GM21447 (cell line): ENCODE measurements at regions not wholly inside any gene's neighbourhood (a gene's known extent, or its start where the extent isn't known, plus 50 kb on each side); places are given as distances from the start of the nearest gene placed in this dataset.
"Not testable (repeated sequence)": the region's sequence is repeated elsewhere in the genome, so short reads cannot be mapped to it uniquely, and the experiment has no call there.

Experiments used
- ATAC-seq: cut with Tn5 transposase; IDR thresholded peaks from one replicate; pipeline ENCODE4 v1.9.1; 2021; ENCODE audit not compliant: unreplicated experiment

DNA sequence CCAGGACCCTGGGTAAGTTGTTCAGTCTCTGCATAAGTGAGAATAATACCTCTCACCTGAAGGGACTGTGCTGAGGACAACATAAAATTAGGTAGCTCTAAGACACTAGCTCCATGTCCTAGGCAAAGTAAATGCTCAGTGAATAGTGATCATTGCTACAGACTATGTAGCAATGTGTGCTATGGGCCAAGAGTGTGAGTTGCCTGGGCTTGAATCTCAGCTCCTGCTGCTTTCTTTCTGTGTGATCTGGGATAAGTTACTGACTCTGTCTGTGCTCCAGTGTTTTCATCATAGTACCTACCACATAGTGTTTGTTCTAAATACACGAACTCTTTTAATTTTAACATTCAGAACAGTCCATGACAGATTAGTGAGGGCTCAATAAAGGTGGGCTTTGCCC lies 81.1 kb upstream of the MFGE8 start:
- no peak for ATAC-seq

DNA sequence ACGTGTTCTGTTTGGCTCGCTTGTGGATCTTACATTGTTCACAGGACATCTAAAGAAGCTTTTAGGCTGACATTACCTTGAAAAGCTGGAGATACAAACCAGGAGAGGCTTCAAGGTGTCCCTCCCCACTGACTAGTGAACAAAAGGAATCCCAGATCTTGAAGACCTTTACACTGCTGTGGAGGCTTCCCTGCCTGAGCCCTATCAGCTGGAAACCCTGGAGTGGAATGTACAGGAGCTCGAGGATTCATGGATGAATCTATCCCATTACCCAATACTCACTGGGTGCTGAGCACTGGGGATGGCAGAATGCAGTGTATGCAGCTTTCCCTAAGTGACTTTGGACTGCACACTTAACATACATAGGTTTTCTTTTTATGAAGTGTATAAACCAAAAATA lies 82.3 kb upstream of the MFGE8 start:
- ATAC-seq = no peak

DNA sequence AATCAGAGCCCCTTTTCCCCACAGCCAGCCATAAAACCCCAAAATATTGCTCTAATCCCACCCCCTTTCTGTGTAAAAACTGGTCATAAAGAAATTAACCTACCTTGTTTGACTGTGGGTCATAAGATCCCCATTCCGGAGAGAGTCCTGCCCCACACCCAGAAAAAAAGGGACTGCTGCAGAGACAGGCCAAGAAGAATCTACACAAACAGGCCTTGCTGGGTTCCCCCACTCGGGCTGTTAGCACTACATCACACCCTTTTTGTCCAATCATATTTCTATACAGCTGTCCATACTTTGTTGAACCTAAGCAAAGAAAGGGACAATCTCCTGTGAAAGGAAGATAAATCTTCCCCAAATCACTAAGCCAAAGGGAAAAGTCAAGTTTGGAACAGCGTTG lies 84.4 kb upstream of the MFGE8 start:
- ATAC-seq = no peak

DNA sequence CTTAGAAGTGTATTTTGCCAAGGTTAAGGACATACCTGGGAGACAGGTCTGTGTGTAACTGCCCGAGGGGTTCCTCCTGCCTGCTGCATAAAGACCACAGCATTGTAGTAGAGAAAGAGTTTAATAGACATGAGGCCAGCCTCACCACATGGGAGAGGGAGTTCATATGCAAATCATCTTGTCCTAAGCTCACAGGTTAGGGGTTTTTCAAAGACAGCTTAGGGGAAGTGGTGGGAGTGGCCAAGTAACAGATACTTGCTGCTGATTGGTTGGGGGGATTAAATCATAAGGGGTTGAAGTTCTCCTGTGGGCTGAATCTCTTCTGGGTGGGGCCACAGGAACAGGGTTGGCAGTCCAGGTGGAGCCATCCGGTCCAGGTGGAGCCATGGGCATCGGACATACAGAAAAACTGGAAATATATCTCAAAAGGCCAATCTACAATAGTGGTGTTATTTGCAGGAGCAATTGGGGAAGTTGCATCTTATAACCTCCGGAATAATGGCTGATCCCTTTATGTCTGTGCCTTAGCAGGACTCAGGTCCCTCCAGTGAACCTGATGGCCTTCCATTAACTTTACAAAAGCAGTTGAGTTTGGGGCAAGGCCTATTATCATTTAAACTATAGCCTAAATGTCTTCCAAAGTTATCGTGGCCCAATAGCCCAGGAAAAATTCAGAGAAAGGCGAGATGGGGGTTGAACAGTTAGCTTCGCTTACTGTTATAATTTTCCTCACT lies 86.0 kb upstream of the MFGE8 start:
- no peak for ATAC-seq

DNA sequence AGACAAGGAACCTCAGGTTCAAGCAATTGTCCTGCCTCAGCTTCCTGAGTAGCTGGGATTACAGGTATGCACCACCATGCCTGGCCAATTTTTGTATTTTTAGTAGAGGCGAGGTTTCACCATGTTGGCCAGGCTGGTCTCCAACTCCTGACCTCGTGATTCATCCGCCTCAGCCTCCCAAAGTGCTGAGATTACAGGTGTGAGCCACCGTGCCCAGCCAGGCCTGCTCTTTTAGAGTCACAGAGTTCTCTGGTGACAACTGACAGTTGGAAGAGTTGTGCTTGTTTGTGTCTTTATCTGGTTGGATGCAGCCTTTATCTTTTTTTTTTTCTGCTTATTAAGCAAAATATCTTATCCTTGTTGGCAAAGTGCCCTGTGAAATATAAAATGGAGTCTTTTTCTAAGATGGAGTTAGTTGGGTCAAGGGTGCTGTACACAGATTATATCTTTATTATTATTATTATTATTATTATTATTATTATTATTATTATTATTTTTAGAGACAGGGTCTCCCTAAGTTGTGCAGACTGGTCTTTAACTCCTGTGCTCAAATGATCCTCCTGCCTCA lies 86.5 kb upstream of the ABHD2 start:
- not testable (repeated sequence) for ATAC-seq

DNA sequence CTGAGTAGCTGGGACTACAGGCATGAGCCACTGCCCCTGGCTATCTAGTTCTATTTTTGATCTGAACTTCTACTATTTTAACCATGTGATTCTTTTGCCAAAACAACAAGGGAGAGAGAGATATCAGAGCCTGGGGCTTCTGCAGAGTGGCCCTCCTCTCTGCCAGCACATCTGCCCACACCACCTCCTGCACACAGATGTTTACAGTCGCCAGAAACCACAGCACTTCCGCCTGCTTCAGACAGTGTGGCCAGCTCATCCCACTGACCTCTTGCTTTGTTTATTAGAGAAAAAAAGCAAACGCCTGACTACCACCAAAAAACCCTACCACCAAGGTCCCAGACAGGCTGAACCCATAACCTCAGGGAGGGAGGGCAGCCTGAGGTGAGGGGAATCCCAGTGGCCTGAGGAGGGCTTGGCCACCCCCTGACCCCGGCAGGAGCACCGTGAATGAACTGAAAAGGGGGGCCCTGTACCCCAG lies 85.9 kb upstream of the ABHD2 start:
- peak; percentile 88 for ATAC-seq

DNA sequence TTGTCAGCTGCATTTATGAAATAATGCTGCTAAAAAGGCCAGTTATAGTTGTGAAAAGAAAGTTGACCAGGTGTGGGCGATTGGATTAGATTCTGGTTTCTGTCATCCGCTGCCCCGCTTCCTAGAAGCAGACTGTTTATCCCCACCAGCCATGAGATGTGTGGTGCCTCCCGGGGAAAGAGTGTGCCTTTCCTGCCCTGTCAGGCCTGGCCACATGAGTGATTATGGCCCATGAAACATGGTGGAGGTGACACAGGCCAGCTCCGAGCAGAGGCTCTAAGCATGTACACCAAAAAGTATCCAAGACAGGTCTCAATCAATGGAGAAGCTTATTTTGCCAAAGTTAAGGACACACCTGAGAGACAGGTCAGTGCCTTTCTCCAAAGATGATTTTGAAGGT lies 85.4 kb upstream of the ABHD2 start:
- ATAC-seq = no peak

DNA sequence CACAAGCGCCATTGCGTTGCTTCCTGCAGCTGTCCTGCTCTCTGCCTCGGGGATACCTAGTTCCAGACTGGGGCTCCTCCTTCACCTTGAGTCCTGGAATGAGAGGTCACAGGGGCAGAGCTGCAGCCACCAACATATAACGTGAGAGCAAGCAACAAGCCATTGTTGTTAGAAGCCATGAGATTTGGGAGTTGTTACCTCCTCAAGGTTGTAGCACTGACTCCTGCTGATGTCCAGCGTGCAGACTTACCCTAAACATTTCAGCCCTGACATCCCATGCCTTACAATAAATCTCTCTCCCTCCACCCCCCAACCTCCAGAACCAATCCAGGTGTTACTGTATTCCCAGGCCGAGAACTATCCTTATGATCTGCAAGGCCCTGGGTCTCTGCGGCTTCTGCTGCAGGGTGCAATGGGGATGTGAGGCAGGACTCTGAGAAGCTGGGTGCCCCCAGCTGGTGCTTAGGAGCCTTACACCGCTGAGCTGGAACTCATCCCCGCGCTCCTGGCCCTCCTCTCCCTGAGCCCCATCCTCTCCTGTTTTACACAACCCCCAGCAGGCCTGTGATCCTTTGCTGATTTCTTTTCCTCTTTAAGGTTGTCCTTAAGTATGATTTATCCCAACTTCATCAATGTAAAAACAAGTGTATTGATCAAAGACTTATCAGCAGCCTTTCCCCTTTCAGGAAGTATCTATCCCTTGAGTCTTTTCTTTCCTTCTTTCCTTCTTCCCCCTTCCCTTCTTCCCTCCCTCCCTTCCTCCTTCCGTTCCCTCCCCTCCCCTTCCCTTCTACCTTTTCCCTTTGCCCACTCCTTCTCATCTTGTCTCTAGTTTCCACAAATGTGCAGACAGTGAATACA lies 84.2 kb upstream of the ABHD2 start:
- no peak for ATAC-seq

DNA sequence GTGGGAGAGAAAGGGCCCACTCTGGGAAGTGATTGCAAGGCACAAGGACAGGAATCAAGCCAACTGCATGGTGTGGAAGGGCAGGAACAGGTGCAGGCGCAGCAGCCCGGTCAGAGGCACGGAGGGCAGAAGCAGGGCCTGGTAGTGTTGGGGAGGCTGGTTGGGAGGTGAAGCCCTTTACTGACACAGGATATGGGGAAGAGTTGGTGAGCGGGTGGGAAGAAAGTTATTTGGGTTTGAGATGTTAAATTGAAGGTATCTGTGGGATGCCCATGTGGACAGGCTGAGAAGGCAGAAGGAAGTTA lies 83.6 kb upstream of the ABHD2 start:
- no peak for ATAC-seq

DNA sequence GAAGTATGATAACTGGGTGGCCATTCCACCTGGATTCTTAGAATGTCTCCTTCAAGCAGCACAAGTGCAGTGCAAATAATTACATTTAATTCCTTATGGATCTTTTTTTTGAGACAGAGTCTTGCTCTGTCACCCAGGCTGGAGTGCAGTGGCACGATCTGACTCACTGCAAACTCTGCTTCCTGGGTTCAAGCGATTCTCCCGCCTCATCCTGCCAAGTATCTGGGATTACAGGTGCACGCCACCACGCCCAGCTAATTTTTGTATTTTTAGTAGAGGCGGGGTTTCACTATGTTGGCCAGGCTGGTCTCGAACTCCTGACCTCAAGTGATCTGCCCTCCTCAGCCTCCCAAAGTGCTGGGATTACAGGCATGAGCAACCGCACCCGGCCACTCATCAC lies 80.7 kb upstream of the ABHD2 start:
- ATAC-seq = not testable (repeated sequence)

DNA sequence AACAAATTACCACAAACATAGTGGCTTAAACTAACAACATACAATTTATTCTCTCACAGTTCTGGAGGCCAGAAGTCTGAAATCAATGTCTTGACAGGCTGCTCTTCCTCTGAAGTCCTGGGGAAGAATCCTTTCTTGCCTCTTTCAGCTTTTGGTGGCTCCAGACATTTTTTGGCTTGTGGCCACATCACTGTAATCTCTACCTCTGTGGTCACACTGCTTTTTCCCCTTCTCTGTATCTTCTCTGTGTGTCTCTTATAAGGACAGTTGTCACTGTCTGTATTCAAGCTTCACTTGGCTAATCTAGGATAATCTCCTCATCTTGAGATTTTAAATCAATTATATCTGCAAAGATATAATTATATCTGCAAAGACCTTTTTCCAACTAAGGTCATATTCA lies 80.3 kb upstream of the ABHD2 start:
- no peak for ATAC-seq

DNA sequence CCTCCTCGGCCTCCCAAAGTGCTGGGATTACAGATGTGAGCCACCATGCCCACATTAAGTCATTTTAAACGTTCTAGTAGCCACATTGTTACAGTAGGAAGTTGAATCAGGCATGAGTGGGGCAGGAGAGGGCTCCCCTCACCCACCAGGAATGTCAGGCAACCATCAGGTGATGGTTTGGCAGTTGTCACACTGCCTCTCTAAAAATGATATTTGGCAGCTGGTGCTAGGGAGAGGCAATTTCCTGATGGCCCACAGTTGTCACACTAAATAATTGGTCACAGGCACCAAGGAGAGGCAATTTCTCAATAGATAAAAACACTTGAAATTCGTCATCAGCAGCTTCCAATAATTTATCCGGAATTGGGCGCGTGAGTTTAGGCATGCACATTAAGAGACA lies 79.2 kb upstream of the ABHD2 start:
- no peak for ATAC-seq

DNA sequence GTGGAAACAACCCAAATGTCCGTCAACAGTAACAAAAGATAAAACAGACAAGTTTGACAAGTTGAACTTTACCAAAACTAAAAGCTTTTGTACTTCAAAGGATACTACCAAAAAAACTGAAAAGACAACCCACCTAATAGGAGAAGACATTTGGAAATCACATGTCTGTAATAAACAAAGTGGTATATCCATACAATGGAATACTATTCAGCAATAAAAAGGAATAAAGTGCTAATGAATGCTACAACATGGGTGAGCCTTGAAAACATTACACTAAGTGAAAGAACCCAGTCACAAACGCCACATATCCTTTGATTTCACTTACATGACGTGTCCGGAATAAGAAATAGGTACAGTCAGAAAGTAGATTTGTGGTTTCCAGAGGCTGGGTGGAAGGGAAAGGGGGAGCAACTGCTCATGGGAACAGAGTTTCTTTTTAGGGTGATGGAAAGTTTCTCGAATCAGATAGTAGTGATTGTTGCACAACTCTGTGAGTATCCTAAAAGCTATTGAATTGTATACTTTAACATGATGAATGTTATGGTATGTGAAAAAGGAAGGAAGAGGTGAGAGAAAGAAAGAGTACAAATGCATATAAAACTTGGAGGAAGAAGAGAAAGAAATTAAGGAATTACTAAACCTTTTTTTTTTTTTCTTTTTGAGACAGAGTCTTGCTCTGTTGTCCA lies 72.7 kb upstream of the ABHD2 start:
- no peak for ATAC-seq

DNA sequence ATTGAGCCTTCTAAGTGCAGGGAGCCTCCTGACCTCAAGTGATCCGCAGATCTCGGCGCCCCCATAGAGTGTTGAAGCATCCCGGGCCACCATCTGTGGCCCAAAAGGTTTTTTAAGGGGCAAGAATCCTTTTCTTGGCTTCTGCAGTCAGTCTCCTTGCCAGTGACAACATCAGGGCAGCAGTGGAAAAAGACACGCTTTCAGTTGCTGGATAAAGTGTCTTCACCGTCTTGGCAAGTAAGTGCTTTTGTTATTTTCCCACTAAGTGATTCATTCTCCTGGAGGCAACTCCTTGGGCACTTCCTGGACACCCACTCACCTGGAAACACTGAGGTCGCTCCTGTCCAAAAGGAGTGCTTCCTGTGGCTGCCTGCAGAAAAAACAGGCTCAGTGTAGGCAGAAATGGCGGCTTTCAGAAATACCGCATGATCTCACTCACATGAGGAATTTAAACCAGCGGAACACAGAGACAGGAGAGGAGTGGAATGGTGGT lies 71.7 kb upstream of the ABHD2 start:
- no peak for ATAC-seq

DNA sequence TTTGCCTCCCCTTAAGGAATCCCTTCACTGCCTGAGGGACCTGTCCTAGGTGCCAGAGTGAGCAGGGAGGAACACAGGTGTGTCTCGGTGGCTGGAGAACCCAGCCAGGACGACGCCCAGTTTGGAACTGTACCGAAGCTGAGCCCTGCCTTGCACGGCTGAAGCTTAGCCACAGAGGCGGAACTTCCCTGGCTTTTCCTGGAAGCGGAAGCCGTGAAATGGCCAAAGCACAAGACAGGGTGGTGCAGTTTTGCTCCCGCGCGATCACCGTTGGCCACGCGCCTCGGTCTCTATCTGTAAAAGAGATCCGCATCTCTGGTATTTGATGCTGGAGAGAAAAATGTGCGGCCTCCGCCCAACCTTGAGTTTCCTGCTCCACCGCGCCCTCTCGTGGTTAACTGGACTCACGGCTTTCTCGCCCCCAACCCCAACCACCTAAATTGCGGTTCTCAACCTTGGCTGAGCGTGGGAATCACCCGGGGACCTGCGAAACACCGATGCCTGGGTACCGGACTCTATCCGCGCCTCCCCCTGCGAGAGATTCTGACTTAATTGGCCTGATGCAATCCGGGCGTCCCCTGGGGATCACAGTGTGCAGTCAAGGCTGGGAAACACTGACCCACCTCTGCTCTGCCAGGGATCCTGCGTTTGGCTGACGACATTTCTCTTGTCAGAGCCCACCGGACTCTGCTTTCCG lies 70.7 kb upstream of the ABHD2 start:
- no peak for ATAC-seq

DNA sequence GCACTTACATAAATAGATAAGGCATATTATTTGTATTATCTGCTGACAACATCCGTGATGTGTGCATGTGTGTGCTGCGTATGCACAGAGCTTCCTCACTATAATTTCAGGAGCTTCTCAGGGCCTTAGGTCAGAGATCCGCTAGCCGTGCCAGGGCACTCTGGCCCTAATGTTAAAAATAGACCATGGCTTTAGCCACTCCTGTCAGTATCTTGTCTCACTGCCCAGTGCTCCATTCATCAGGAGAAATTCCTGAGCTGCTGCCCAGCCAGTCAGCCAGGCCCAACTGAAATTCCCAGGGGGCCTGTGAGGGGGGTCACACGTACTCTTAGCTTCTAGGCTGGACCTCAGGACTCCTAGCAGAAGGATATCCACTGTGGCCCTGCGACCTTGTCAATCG lies 70.0 kb upstream of the ABHD2 start:
- no peak for ATAC-seq

DNA sequence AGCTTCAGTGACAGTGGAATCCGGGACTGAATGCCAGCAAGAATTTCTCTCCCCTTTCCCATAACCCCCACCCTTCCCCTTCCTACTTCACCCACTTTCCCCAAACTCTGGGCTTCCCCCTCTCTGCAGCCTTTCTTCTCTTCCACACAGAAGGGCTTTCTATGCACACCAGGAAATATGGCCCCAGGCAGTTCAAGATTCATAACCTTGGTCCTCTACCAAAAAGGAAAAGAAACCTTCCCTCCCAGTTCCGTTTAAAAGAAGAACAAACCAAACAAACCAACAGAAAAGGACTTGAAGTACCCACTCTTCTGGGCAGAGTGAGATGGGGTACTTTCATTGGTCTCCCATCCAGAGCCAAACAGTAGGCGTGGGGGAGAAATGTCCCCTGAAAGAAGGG lies 68.8 kb upstream of the ABHD2 start:
- ATAC-seq = no peak

DNA sequence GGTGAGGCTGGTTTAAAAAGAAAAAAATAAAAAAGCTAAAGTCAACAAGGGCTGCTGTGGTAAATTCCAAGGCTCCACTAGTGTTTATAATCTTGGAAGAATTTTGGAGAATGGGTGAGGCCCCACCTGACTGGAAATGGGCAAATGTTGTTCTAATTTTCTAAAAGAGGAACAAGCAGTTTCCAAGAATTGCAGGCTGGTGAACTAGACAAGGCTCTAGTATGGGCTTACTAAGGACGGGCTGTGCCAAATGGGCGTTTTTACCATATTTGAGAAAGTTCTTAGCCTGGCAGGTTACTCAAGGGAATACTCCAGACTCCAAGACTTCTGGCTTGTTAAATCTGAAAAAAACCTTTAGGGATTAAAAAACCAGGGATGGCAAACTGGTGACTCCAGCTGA lies 67.0 kb upstream of the ABHD2 start:
- ATAC-seq = no peak

DNA sequence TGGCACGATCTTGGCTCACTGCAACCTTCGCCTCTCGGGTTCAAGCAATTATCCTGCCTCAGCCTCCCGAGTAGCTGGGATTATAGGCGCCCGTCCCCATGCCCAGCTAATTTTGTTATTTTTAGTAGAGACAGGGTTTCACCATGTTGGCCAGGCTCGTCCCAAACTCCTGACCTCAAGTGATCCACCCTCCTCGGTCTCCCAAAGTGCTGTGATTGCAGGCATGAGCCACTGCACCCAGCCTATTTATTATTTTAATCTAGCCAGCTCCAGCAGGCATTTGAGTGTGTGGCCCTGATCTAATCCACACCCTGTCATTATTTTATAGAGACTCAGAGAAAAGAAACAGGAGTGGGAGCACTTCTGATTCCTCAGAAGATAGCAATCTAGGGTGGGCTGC lies 66.4 kb upstream of the ABHD2 start:
- not testable (repeated sequence) for ATAC-seq

DNA sequence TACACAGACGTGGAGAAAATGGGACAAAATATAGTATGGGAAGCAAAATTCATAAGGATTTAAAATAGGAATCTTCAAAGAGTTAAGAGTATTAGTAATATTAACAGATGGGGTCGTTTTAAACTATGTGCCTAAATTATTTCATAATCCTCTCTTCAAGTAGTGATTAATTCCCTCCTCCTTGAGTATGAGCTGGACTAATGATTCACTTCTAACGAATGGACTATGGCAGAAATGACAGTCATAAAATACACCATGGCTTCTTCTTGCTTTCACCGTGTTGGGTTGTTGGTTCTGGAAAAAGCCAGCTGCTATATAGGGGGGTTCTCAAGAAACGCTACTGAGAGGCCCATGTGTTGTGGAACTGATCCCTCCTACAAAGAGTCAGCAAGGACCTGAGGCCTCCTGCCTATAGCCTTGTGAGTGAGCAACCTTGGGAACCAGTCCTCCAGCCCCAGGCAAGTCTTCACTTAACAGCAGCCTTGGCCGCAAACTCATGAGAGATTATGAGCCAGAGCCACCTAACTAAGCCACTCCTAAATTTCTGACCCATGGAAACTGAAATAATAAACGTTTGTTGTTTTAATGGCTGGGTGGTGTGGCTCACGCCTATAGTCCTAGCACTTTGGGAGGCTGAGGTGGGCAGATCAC lies 64.8 kb upstream of the ABHD2 start:
- ATAC-seq = no peak
